Endothelial cell of umbilical vein (primary cell): ENCODE measurements at regions not wholly inside any gene's neighbourhood (a gene's known extent, or its start where the extent isn't known, plus 50 kb on each side); places are given as distances from the start of the nearest gene placed in this dataset.

ENCODE experiments used
- BruUV-seq: library from RNA; stranded (reverse); fragments of 400-500 nt; replicated peaks from 2 replicates; lab custom pipeline; 2021; lab: Mats Ljungman, UMichigan
- CTCF ChIA-PET: fragments of 300-600, 350-600 bp; sonication (Branson Sonifier 250); formaldehyde crosslinking; loops from one replicate; lab custom pipeline; 2021; ENCODE audit warnings: antibody characterized with exemption, inconsistent platforms; lab: Charles Lee
- POLR2A ChIA-PET: fragments of 300-600, 350-600 bp; sonication (Branson Sonifier 250); formaldehyde crosslinking; loops from one replicate; lab custom pipeline; 2021; ENCODE audit warnings: antibody characterized with exemption, inconsistent platforms; lab: Charles Lee
- DNase-seq: peaks from one replicate; pipeline ENCODE4 v3.0.0-alpha.2; 2011; ENCODE audit warnings: low read depth, low spot score
- FAIRE-seq: peaks from 2 replicates; lab custom pipeline; 2011; peaks lifted over from hg19 to GRCh38; lab: Jason Lieb, UNC
- H2AFZ ChIP-seq: 2 replicates; pipeline ENCODE4 v1.6.0; 2012; ENCODE audit warnings: low read depth, low read length, control low read depth, inconsistent platforms
- H3K27ac ChIP-seq: 2 replicates; pipeline ENCODE4 v1.5.1; 2011; ENCODE audit warnings: low read depth, mild to moderate bottlenecking, control low read depth, low read length, moderate library complexity; ENCODE audit not compliant: insufficient read depth
- H3K27me3 ChIP-seq, 2 experiments: 2 replicates each; pipeline versions ENCODE4 v1.6.0 to v1.6.1; 2011; ENCODE audit warnings: low read length in 2 of 2, mixed read lengths in 1 of 2; ENCODE audit not compliant: control insufficient read depth in 2 of 2, insufficient read depth in 2 of 2
- H3K36me3 ChIP-seq, 2 experiments: 2 replicates in 1 of 2; 3 replicates in 1 of 2; pipeline ENCODE4 v1.5.1; 2011; ENCODE audit warnings: low read length in 2 of 2, mild to moderate bottlenecking in 1 of 2, moderate library complexity in 1 of 2; ENCODE audit not compliant: control insufficient read depth in 2 of 2, insufficient read depth in 2 of 2; ENCODE audit errors: extremely low read depth in 1 of 2
- H3K4me1 ChIP-seq: 3 replicates; pipeline ENCODE4 v1.5.1; 2011; ENCODE audit warnings: mild to moderate bottlenecking, low read length; ENCODE audit not compliant: control insufficient read depth, insufficient read depth; ENCODE audit errors: extremely low read depth
- H3K4me2 ChIP-seq: 2 replicates; pipeline ENCODE4 v1.6.1; 2011; ENCODE audit warnings: low read length, control low read depth, mixed read lengths; ENCODE audit not compliant: insufficient read depth
- H3K4me3 ChIP-seq, 3 experiments: fragments of 200-600 bp in 1 of 3; sonication (generic), shearing (Covaris generic) in 1 of 3; replicated peaks in 1 of 3; 2 replicates each; pipeline ENCODE4 v1.5.1; 2011 to 2016; ENCODE audit warnings: control low read depth in 3 of 3, low read length in 3 of 3, mild to moderate bottlenecking in 2 of 3, inconsistent platforms in 1 of 3, low read depth in 1 of 3, moderate library complexity in 1 of 3; ENCODE audit not compliant: insufficient read depth in 1 of 3
- H3K79me2 ChIP-seq: 2 replicates; pipeline ENCODE4 v1.6.0; 2012; ENCODE audit warnings: low read length, inconsistent platforms; ENCODE audit not compliant: control insufficient read depth, insufficient read depth
- H3K9ac ChIP-seq: replicated peaks from 2 replicates; pipeline ENCODE3; 2011; ENCODE audit warnings: low read length, control low read depth; ENCODE audit not compliant: insufficient read depth; ENCODE audit errors: extremely low read depth
- H3K9me1 ChIP-seq: replicated peaks from 3 replicates; pipeline ENCODE4 v1.6.0; 2011; ENCODE audit warnings: mild to moderate bottlenecking, low read length; ENCODE audit not compliant: control insufficient read depth, insufficient read depth; ENCODE audit errors: extremely low read depth
- H3K9me3 ChIP-seq: replicated peaks from 2 replicates; pipeline ENCODE4 v1.5.1; 2012; ENCODE audit warnings: low read length, inconsistent platforms; ENCODE audit not compliant: control insufficient read depth, insufficient read depth
- H4K20me1 ChIP-seq: replicated peaks from 2 replicates; pipeline ENCODE3; 2011; ENCODE audit warnings: mild to moderate bottlenecking, low read length; ENCODE audit not compliant: control insufficient read depth, insufficient read depth; ENCODE audit errors: extremely low read depth
- CTCF ChIP-seq, 2 donors: IDR thresholded peaks; 1 replicate in 1 of 2; 2 replicates in 1 of 2; pipeline ENCODE4 v1.5.1; 2011; ENCODE audit warnings: low read length in 2 of 2, mild to moderate bottlenecking in 2 of 2, moderate library complexity in 2 of 2, control low read depth in 1 of 2, inconsistent platforms in 1 of 2, low read depth in 1 of 2; ENCODE audit not compliant: insufficient read depth in 1 of 2; ENCODE audit errors: extremely low read depth in 1 of 2
- EZH2 ChIP-seq: IDR thresholded peaks from 2 replicates; pipeline ENCODE4 v1.6.1; 2012; ENCODE audit warnings: borderline replicate concordance, low read depth, mild to moderate bottlenecking, moderate library complexity, low read length, inconsistent platforms; ENCODE audit not compliant: severe bottlenecking
- FOS ChIP-seq: IDR thresholded peaks from 2 replicates; pipeline ENCODE4 v1.6.1; 2011; ENCODE audit warnings: mild to moderate bottlenecking, low read length, moderate library complexity, borderline replicate concordance; ENCODE audit not compliant: insufficient read depth
- GATA2 ChIP-seq: IDR thresholded peaks from 2 replicates; pipeline ENCODE4 v1.7.0; 2011; ENCODE audit warnings: low read depth, mild to moderate bottlenecking, moderate library complexity, mixed read lengths, low read length; ENCODE audit not compliant: insufficient read length, insufficient read depth
- JUN ChIP-seq: IDR thresholded peaks from 2 replicates; pipeline ENCODE4 v1.6.1; 2011; ENCODE audit warnings: borderline replicate concordance, low read depth; ENCODE audit not compliant: insufficient read length, insufficient read depth
- MAX ChIP-seq: IDR thresholded peaks from 2 replicates; pipeline ENCODE4 v1.6.1; 2011; ENCODE audit not compliant: insufficient read depth, insufficient read length
- MYC ChIP-seq: IDR thresholded peaks from one replicate; pipeline ENCODE4 v1.6.1; 2011; ENCODE audit warnings: mild to moderate bottlenecking, low read depth, low read length
- POLR2A ChIP-seq: IDR thresholded peaks from 2 replicates; pipeline ENCODE4 v1.6.1; 2012; ENCODE audit warnings: low read depth, mild to moderate bottlenecking, control low read depth, low read length
- POLR2AphosphoS5 ChIP-seq: IDR thresholded peaks from 2 replicates; pipeline ENCODE4 v1.6.1; 2012; ENCODE audit warnings: low read depth, mild to moderate bottlenecking, control low read depth, low read length, moderate library complexity; ENCODE audit not compliant: insufficient read depth
- dilution Hi-C: fragments of 300-500 bp; cut with MboI; formaldehyde crosslinking; loops from one replicate; pipeline ENCODE4 v1.15.0; 2019; ENCODE audit warnings: low sequenced_read_pairs; ENCODE audit not compliant: extremely low pct_ligation_motif_present
- intact Hi-C: fragments of 100-400 bp; cut with micrococcal nuclease; formaldehyde crosslinking; loops from one replicate; pipeline ENCODE4 v1.10.0; 2022

- no peak overlapping the region for H3K27ac ChIP-seq
- intact Hi-C loops = no loop called here
- H3K4me1 ChIP-seq = no peaks in the 10 kb centered on the region
- FAIRE-seq (no peak), DNase-seq (no peak)
- no peaks in the 10 kb centered on the region for H3K9me3 ChIP-seq
- H3K9ac ChIP-seq = no peak overlapping the region
- no TSS peak for BruUV-seq
- no peaks in the 10 kb centered on the region for H3K36me3 ChIP-seq
- H3K4me3 ChIP-seq = no peak overlapping the region
- TF ChIP-seq FOS = no peak
- TF ChIP-seq POLR2A = no peak
- TF ChIP-seq MYC = no peak
- no peak for TF ChIP-seq EZH2
- no peak for TF ChIP-seq POLR2AphosphoS5
- no peak for TF ChIP-seq MAX
- TF ChIP-seq CTCF (IDR thresholded peaks at IDR 0.05; ENCODE audit: extremely low read depth in 1 of 2, insufficient read depth in 1 of 2, low read depth in 1 of 2, low read length in 2 of 2) = no peak
- no peak for TF ChIP-seq GATA2
- TF ChIP-seq JUN = no peak
- dilution Hi-C loops = no loop called here
- H4K20me1 ChIP-seq = no peaks in the 10 kb centered on the region
- no peaks in the 10 kb centered on the region for H3K79me2 ChIP-seq
- H3K4me2 ChIP-seq = no peak overlapping the region
- no peak overlapping the region for H2AFZ ChIP-seq
- ChIA-PET POLR2A (no interaction called here), CTCF (no interaction called here)
- no peaks in the 10 kb centered on the region for H3K27me3 ChIP-seq
- H3K9me1 ChIP-seq = no peaks in the 10 kb centered on the region
Measured at GRCh38 chr16:73371584-73372319, 323.8 kb upstream of the ZFHX3 start.
